Stimulated activated effector memory CD8-positive, alpha-beta T cell treated with anti-CD3 and anti-CD28 coated beads, Interleukin-12 subunit alpha, Interleukin-12 subunit beta, amount 100 ng/mL, for 72 hours (primary cell): ENCODE measurements at regions not wholly inside any gene's neighbourhood (a gene's known extent, or its start where the extent isn't known, plus 50 kb on each side); places are given as distances from the start of the nearest gene placed in this dataset.

Source experiments
- ATAC-seq: fragments of 150-1000 bp; cut with Tn5 transposase; 2 replicates; pipeline ENCODE4 v1.10.0; 2021
- DNase-seq, 2 donors: peaks; one replicate each; pipeline ENCODE4 v3.0.0; 2021 to 2022; ENCODE audit warnings: low spot score in 2 of 2
- H3K27ac Mint-ChIP-seq: one replicate; pipeline ENCODE4 v1.8.0; 2022; ENCODE audit warnings: mild to moderate bottlenecking, mixed read lengths
- H3K36me3 Mint-ChIP-seq: one replicate; pipeline ENCODE4 v1.8.0; 2022; ENCODE audit warnings: mild to moderate bottlenecking, mixed read lengths
- H3K4me1 Mint-ChIP-seq: one replicate; pipeline ENCODE4 v1.8.0; 2022; ENCODE audit warnings: mixed read lengths
- H3K4me3 Mint-ChIP-seq: one replicate; pipeline ENCODE4 v1.8.0; 2022; ENCODE audit warnings: mild to moderate bottlenecking, mixed read lengths
- H3K9me3 Mint-ChIP-seq: one replicate; pipeline ENCODE4 v1.8.0; 2022; ENCODE audit warnings: mixed read lengths

- H3K4me1 Mint-ChIP-seq: peaks cover 57% of the 10 kb centered on the region
- H3K36me3 Mint-ChIP-seq: peaks cover 32% of the 10 kb centered on the region
- no peaks in the 10 kb centered on the region for H3K9me3 Mint-ChIP-seq
- peak overlapping the region; percentile 66 for H3K4me3 Mint-ChIP-seq
- DNase-seq: no peak
- no peak for ATAC-seq
- H3K27ac Mint-ChIP-seq: peak overlapping the region; percentile 96
Measured at GRCh38 chr22:42217752-42218280, 52.6 kb downstream of the TCF20 start.

- peak overlapping the region; percentile 96 for H3K27ac Mint-ChIP-seq
- peak overlapping the region; percentile 66 for H3K4me3 Mint-ChIP-seq
- ATAC-seq: peak; percentile 98
- H3K9me3 Mint-ChIP-seq: no peaks in the 10 kb centered on the region
- H3K4me1 Mint-ChIP-seq: peaks cover 51% of the 10 kb centered on the region
- peaks cover 39% of the 10 kb centered on the region for H3K36me3 Mint-ChIP-seq
- DNase-seq: peak in 1 of 2 donors; percentile 66
Measured at GRCh38 chr22:42217019-42217751, 53.3 kb downstream of the TCF20 start.

GRCh38 chr22:42214633-42215415, 55.6 kb downstream of the TCF20 start:
- peaks cover 59% of the 10 kb centered on the region for H3K36me3 Mint-ChIP-seq
- H3K4me3 Mint-ChIP-seq: no peak overlapping the region
- ATAC-seq (no peak), DNase-seq (no peak)
- no peak overlapping the region for H3K27ac Mint-ChIP-seq
- H3K9me3 Mint-ChIP-seq: no peaks in the 10 kb centered on the region
- peaks cover 40% of the 10 kb centered on the region for H3K4me1 Mint-ChIP-seq

GRCh38 chr22:42208362-42208761, 62.1 kb downstream of the TCF20 start:
- Mint-ChIP-seq H3K4me1 (peaks cover 36% of the 10 kb centered on the region), H3K27ac (peak overlapping the region; percentile 81), H3K36me3 (peaks cover 64% of the 10 kb centered on the region), H3K4me3 (peak overlapping the region; percentile 51), H3K9me3 (no peaks in the 10 kb centered on the region)
- ATAC-seq (no peak), DNase-seq (no peak)

GRCh38 chr22:42207918-42208317, 62.5 kb downstream of the TCF20 start:
- peaks cover 41% of the 10 kb centered on the region for H3K4me1 Mint-ChIP-seq
- H3K36me3 Mint-ChIP-seq: peaks cover 60% of the 10 kb centered on the region
- ATAC-seq: peak; percentile 61
- DNase-seq: no peak
- H3K27ac Mint-ChIP-seq: peak overlapping the region; percentile 81
- H3K4me3 Mint-ChIP-seq: peak overlapping the region; percentile 51
- no peaks in the 10 kb centered on the region for H3K9me3 Mint-ChIP-seq

- peak overlapping the region; percentile 75 for H3K4me3 Mint-ChIP-seq
- no peaks in the 10 kb centered on the region for H3K9me3 Mint-ChIP-seq
- H3K36me3 Mint-ChIP-seq: peaks cover 52% of the 10 kb centered on the region
- H3K27ac Mint-ChIP-seq: peak overlapping the region; percentile 29
- H3K4me1 Mint-ChIP-seq: peaks cover 55% of the 10 kb centered on the region
- DNase-seq: no peak
- ATAC-seq: no peak
Measured at GRCh38 chr22:42203609-42204008, 66.8 kb downstream of the TCF20 start.

GRCh38 chr22:42202669-42203068, 67.8 kb downstream of the TCF20 start:
- peak; percentile 8 to 68 for DNase-seq
- peak overlapping the region; percentile 75 for H3K4me3 Mint-ChIP-seq

GRCh38 chr22:42202048-42202447, 68.4 kb downstream of the TCF20 start:
- H3K4me1 Mint-ChIP-seq: peaks cover 47% of the 10 kb centered on the region
- H3K36me3 Mint-ChIP-seq: peaks cover 40% of the 10 kb centered on the region
- ATAC-seq: peak; percentile 87
- no peaks in the 10 kb centered on the region for H3K9me3 Mint-ChIP-seq
- peak overlapping the region; percentile 75 for H3K4me3 Mint-ChIP-seq
- no peak overlapping the region for H3K27ac Mint-ChIP-seq
- DNase-seq: peak in 1 of 2 donors; percentile 68

More at GRCh38 chr22:42202669-42203068, 67.8 kb downstream of the TCF20 start:
- peaks cover 47% of the 10 kb centered on the region for H3K4me1 Mint-ChIP-seq
- no peaks in the 10 kb centered on the region for H3K9me3 Mint-ChIP-seq
- H3K27ac Mint-ChIP-seq: no peak overlapping the region
- peaks cover 46% of the 10 kb centered on the region for H3K36me3 Mint-ChIP-seq
- ATAC-seq: peak; percentile 95

- H3K36me3 Mint-ChIP-seq: peaks cover 28% of the 10 kb centered on the region
- ATAC-seq (no peak), DNase-seq (no peak)
- H3K4me1 Mint-ChIP-seq: peaks cover 64% of the 10 kb centered on the region
- H3K9me3 Mint-ChIP-seq: no peaks in the 10 kb centered on the region
- H3K27ac Mint-ChIP-seq: no peak overlapping the region
- no peak overlapping the region for H3K4me3 Mint-ChIP-seq
Measured at GRCh38 chr22:42199025-42199424, 68.4 kb upstream of the CYP2D6 start.

GRCh38 chr22:42198226-42198625, 67.6 kb upstream of the CYP2D6 start:
- DNase-seq (no peak), ATAC-seq (no peak)
- Mint-ChIP-seq H3K9me3 (no peaks in the 10 kb centered on the region), H3K36me3 (peaks cover 28% of the 10 kb centered on the region), H3K4me3 (no peak overlapping the region), H3K27ac (no peak overlapping the region), H3K4me1 (peaks cover 65% of the 10 kb centered on the region)

GRCh38 chr22:42196454-42196853, 65.8 kb upstream of the CYP2D6 start:
- Mint-ChIP-seq H3K27ac (no peak overlapping the region), H3K36me3 (peaks cover 22% of the 10 kb centered on the region), H3K9me3 (no peaks in the 10 kb centered on the region), H3K4me3 (no peak overlapping the region), H3K4me1 (peaks cover 59% of the 10 kb centered on the region)
- no peak for ATAC-seq
- no peak for DNase-seq

GRCh38 chr22:42194953-42195352, 64.3 kb upstream of the CYP2D6 start:
- DNase-seq (no peak), ATAC-seq (no peak)
- peaks cover 7% of the 10 kb centered on the region for H3K36me3 Mint-ChIP-seq
- peaks cover 44% of the 10 kb centered on the region for H3K4me1 Mint-ChIP-seq
- H3K9me3 Mint-ChIP-seq: no peaks in the 10 kb centered on the region
- no peak overlapping the region for H3K4me3 Mint-ChIP-seq
- H3K27ac Mint-ChIP-seq: no peak overlapping the region

GRCh38 chr22:42194104-42194851, 63.7 kb upstream of the CYP2D6 start:
- peak overlapping the region; percentile 15 for H3K27ac Mint-ChIP-seq
- no peak overlapping the region for H3K4me3 Mint-ChIP-seq

GRCh38 chr22:42192547-42192946, 61.9 kb upstream of the CYP2D6 start:
- H3K27ac Mint-ChIP-seq: peak overlapping the region; percentile 15
- H3K4me1 Mint-ChIP-seq: peaks cover 51% of the 10 kb centered on the region
- no peak for DNase-seq
- no peak overlapping the region for H3K4me3 Mint-ChIP-seq
- H3K36me3 Mint-ChIP-seq: no peaks in the 10 kb centered on the region
- no peak for ATAC-seq
- H3K9me3 Mint-ChIP-seq: no peaks in the 10 kb centered on the region

More at GRCh38 chr22:42194104-42194851, 63.7 kb upstream of the CYP2D6 start:
- ATAC-seq (peak; percentile 13), DNase-seq (no peak)
- Mint-ChIP-seq H3K4me1 (peaks cover 41% of the 10 kb centered on the region), H3K36me3 (peaks cover 1% of the 10 kb centered on the region), H3K9me3 (no peaks in the 10 kb centered on the region)

- H3K4me1 Mint-ChIP-seq: peaks cover 67% of the 10 kb centered on the region
- H3K9me3 Mint-ChIP-seq: no peaks in the 10 kb centered on the region
- no peak overlapping the region for H3K4me3 Mint-ChIP-seq
- no peak for DNase-seq
- no peak for ATAC-seq
- no peaks in the 10 kb centered on the region for H3K36me3 Mint-ChIP-seq
- H3K27ac Mint-ChIP-seq: no peak overlapping the region
Measured at GRCh38 chr22:42190274-42190673, 59.7 kb upstream of the CYP2D6 start.
